GM18519 (cell line): ENCODE measurements at regions not wholly inside any gene's neighbourhood (a gene's known extent, or its start where the extent isn't known, plus 50 kb on each side); places are given as distances from the start of the nearest gene placed in this dataset.

ENCODE experiments used
- ATAC-seq: cut with Tn5 transposase; IDR thresholded peaks from one replicate; pipeline ENCODE4 v1.9.1; 2021; ENCODE audit warnings: mild to moderate bottlenecking, moderate library complexity; ENCODE audit not compliant: unreplicated experiment, low FRiP score

DNA sequence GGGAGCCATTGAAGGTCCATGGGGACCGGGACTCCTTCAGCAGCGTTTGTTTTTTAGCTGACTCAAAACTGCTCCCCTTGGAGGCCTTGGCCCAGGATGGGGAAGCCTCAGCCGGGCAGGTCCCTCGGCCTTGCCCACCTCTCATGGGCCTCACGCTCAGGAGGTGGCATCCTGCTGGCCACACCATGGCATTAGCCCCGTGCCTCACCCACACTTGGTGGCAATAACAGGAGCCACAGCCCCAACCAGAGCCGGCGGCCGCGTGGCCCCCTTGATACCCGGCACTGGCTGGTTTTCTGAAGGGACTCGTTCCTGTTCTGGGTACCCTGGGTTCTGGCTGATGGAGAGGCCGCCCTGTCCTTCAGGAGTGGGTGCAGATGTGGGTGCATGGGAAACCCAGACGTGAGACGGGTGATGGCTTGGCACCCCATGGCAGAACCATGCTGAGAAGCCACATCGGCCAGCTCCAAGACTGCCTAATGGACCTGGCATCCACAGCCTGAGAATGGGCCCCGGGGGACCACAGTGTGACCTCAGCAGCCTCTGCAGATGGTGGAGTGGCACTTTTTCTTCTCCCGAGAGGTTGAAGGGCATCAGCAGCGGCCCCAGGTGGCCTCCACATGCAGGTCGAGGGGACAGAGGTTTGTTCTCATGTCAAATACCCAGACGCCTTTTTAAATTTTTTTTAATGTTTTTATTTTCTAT lies 49.8 kb upstream of the PPARA start:
- ATAC-seq: no peak
